K562 (cell line): ENCODE measurements at regions not wholly inside any gene's neighbourhood (a gene's known extent, or its start where the extent isn't known, plus 50 kb on each side); places are given as distances from the start of the nearest gene placed in this dataset.

Source experiments
- ATAC-seq: fragments of 200-7000 bp; cut with Tn5 transposase; 3 replicates; pipeline ENCODE4 v1.9.1; 2020; ENCODE audit warnings: moderate library complexity
- BruUV-seq: library from RNA; stranded (reverse); fragments of 400-500 nt; replicated peaks from 2 replicates; lab custom pipeline; 2021; lab: Mats Ljungman, UMichigan
- CTCF ChIA-PET: fragments of 300-600 bp; formaldehyde crosslinking; extraction: SDS; loops from one replicate; lab custom pipeline; 2021; ENCODE audit warnings: low intra/inter-chr PET ratio; lab: Yijun Ruan, JAX
- POLR2A ChIA-PET: fragments of 300-600, 350-650 bp; sonication (Branson Sonifier 250); formaldehyde crosslinking; extraction: SDS; loops from one replicate; lab custom pipeline; 2021; ENCODE audit warnings: antibody characterized with exemption, inconsistent platforms; lab: Yijun Ruan, JAX
- DNase-seq, 4 experiments: peaks; one replicate each; pipeline versions ENCODE4 v3.0.0 to v3.0.0-alpha.2; 2011 to 2018; ENCODE audit warnings: low spot score in 3 of 4, mixed read lengths in 3 of 4; ENCODE audit errors: extremely low read depth in 1 of 4
- FAIRE-seq: peaks from 2 replicates; lab custom pipeline; 2011; peaks lifted over from hg19 to GRCh38; lab: Jason Lieb, UNC
- H2AFZ ChIP-seq: 2 replicates; pipeline ENCODE4 v1.6.0; 2011; ENCODE audit warnings: low read depth, low read length, control low read depth, inconsistent platforms
- H3K27ac ChIP-seq: fragments of 200-600 bp; 3 replicates; pipeline ENCODE4 v1.8.0; 2011; ENCODE audit warnings: low read depth, mild to moderate bottlenecking, control low read depth, inconsistent platforms, low read length, moderate library complexity, mixed read lengths; ENCODE audit errors: extremely low read depth
- H3K27me3 ChIP-seq, 2 experiments: fragments of 300-600 bp in 1 of 2; 2 replicates in 1 of 2; 3 replicates in 1 of 2; pipeline versions ENCODE4 v1.6.0 to v1.8.0; 2011; ENCODE audit warnings: inconsistent platforms in 2 of 2, low read length in 2 of 2, mild to moderate bottlenecking in 1 of 2, mixed read lengths in 1 of 2, moderate library complexity in 1 of 2; ENCODE audit not compliant: control insufficient read depth in 2 of 2, insufficient read depth in 2 of 2
- H3K36me3 ChIP-seq: fragments of 300-600 bp; 3 replicates; pipeline ENCODE4 v1.8.0; 2011; ENCODE audit warnings: mild to moderate bottlenecking, low read length, inconsistent platforms; ENCODE audit not compliant: control insufficient read depth, insufficient read depth
- H3K4me1 ChIP-seq, 2 experiments: fragments of 200-600 bp in 1 of 2; replicated peaks in 1 of 2; 2 replicates in 1 of 2; 3 replicates in 1 of 2; pipeline versions ENCODE4 v1.5.1 to v1.8.0; 2011; ENCODE audit warnings: inconsistent platforms in 2 of 2, low read length in 2 of 2, mild to moderate bottlenecking in 1 of 2, mixed read lengths in 1 of 2, moderate library complexity in 1 of 2; ENCODE audit not compliant: control insufficient read depth in 2 of 2, insufficient read depth in 2 of 2
- H3K4me2 ChIP-seq: 2 replicates; pipeline ENCODE4 v1.6.1; 2011; ENCODE audit warnings: low read length, control low read depth, inconsistent platforms, mixed read lengths; ENCODE audit not compliant: insufficient read depth
- H3K4me3 ChIP-seq: fragments of 200-600 bp; sonication (generic), shearing (Covaris generic); 2 replicates; pipeline ENCODE4 v1.5.1; 2016; ENCODE audit warnings: control low read depth, inconsistent platforms
- H3K79me2 ChIP-seq: fragments of 200-600 bp; 3 replicates; pipeline ENCODE4 v1.8.0; 2011; ENCODE audit warnings: low read length, inconsistent platforms; ENCODE audit not compliant: control insufficient read depth, insufficient read depth
- H3K9ac ChIP-seq, 2 experiments: 2 replicates each; pipeline versions ENCODE4 v1.6.0 to v1.6.1; 2011; ENCODE audit warnings: low read depth in 2 of 2, low read length in 2 of 2, control low read depth in 1 of 2, inconsistent platforms in 1 of 2, mild to moderate bottlenecking in 1 of 2, mixed read lengths in 1 of 2; ENCODE audit not compliant: insufficient read depth in 1 of 2
- H3K9me1 ChIP-seq: one replicate; pipeline ENCODE4 v1.6.0; 2011; ENCODE audit warnings: inconsistent platforms, mild to moderate bottlenecking, low read length, moderate library complexity; ENCODE audit not compliant: control insufficient read depth, insufficient read depth
- H3K9me3 ChIP-seq: replicated peaks from 2 replicates; pipeline ENCODE4 v1.5.1; 2011; ENCODE audit warnings: low read depth, low read length, inconsistent platforms; ENCODE audit not compliant: control insufficient read depth, insufficient read depth
- H4K20me1 ChIP-seq: replicated peaks from 2 replicates; pipeline ENCODE4 v1.6.1; 2011; ENCODE audit warnings: low read length, inconsistent platforms, mixed read lengths; ENCODE audit not compliant: control insufficient read depth, insufficient read depth
- CAMTA2 ChIP-seq: fragments of 250-450 bp; sonication (Bioruptor Pico); conservative IDR thresholded peaks from 2 replicates; pipeline ENCODE4 v1.5.1; 2022
- CBFA2T2 ChIP-seq: fragments of 450-650 bp; conservative IDR thresholded peaks from 2 replicates; pipeline ENCODE4 v1.6.1; 2017; ENCODE audit warnings: mild to moderate bottlenecking
- CBFB ChIP-seq: sonication (generic); formaldehyde crosslinking; IDR thresholded peaks from 2 replicates; pipeline ENCODE4 v1.4.0; 2020; ENCODE audit warnings: mild to moderate bottlenecking, missing genetic modification reagents
- CBX2 ChIP-seq: fragments of 200-600 bp; sonication (generic); IDR thresholded peaks from one replicate; pipeline ENCODE4 v1.6.1; 2012; ENCODE audit warnings: mild to moderate bottlenecking, low read length, inconsistent platforms; ENCODE audit not compliant: insufficient read depth, poor library complexity, severe bottlenecking
- CTCFL ChIP-seq: IDR thresholded peaks from 2 replicates; pipeline ENCODE4 v1.6.1; 2011; ENCODE audit warnings: borderline replicate concordance, low read depth, mild to moderate bottlenecking, moderate library complexity, low read length; ENCODE audit not compliant: insufficient read depth, poor library complexity, severe bottlenecking
- ESRRA ChIP-seq: fragments of 450-650 bp; IDR thresholded peaks from 2 replicates; pipeline ENCODE4 v1.6.1; 2014; ENCODE audit warnings: low read depth, mild to moderate bottlenecking, moderate library complexity, borderline replicate concordance
- ETV1 ChIP-seq: fragments of 450-650 bp; conservative IDR thresholded peaks from 2 replicates; pipeline ENCODE4 v1.6.1; 2016; ENCODE audit warnings: missing genetic modification characterization, control low read depth, low read depth, missing compliant biosample characterization
- ETV5 ChIP-seq: sonication (generic); formaldehyde crosslinking; IDR thresholded peaks from 2 replicates; pipeline ENCODE4 v1.4.0; 2020; ENCODE audit warnings: low read depth, mild to moderate bottlenecking, missing genetic modification reagents
- FOXP4 ChIP-seq: sonication (generic); formaldehyde crosslinking; IDR thresholded peaks from 2 replicates; pipeline ENCODE4 v1.8.0; 2022; ENCODE audit warnings: mild to moderate bottlenecking, missing genetic modification reagents, borderline replicate concordance
- HMG20B ChIP-seq: fragments of 250-450 bp; sonication (Bioruptor Pico); IDR thresholded peaks from 2 replicates; pipeline ENCODE4 v1.5.0; 2021; ENCODE audit warnings: mild to moderate bottlenecking
- IFI16 ChIP-seq: fragments of 250-450 bp; sonication (Bioruptor Pico); IDR thresholded peaks from 2 replicates; pipeline ENCODE4 v2.1.2; 2022; ENCODE audit warnings: mild to moderate bottlenecking, inconsistent platforms
- MAX ChIP-seq: sonication (generic); formaldehyde crosslinking; IDR thresholded peaks from 2 replicates; pipeline ENCODE4 v1.9.0; 2022; ENCODE audit warnings: mild to moderate bottlenecking, missing genetic modification reagents
- NRF1 ChIP-seq, 2 experiments: fragments of 450-650 bp; IDR thresholded peaks in 1 of 2; conservative IDR thresholded peaks in 1 of 2; 2 replicates each; pipeline ENCODE4 v1.6.1; 2014; ENCODE audit warnings: mild to moderate bottlenecking in 2 of 2
- ZNF77 ChIP-seq: fragments of 250-450 bp; sonication (Bioruptor Pico); IDR thresholded peaks from 2 replicates; pipeline ENCODE4 v1.5.0; 2020
- in situ Hi-C: fragments of 300-500 bp; cut with MboI; formaldehyde crosslinking; loops from 4 replicates; pipeline ENCODE4 v1.15.0; 2018; ENCODE audit warnings: inconsistent platforms, mixed read lengths
- intact Hi-C: fragments of 100-400 bp; cut with micrococcal nuclease; formaldehyde crosslinking; loops from 2 replicates; pipeline ENCODE4 v1.14.2; 2022

- Histone ChIP-seq H3K27ac (no peak overlapping the region), H3K27me3 (no peaks in the 10 kb centered on the region), H3K9me1 (no peaks in the 10 kb centered on the region), H2AFZ (no peak overlapping the region), H3K79me2 (no peaks in the 10 kb centered on the region), H3K4me2 (no peak overlapping the region), H3K4me3 (no peak overlapping the region), H4K20me1 (no peaks in the 10 kb centered on the region), H3K9me3 (no peaks in the 10 kb centered on the region), H3K9ac (no peak overlapping the region), H3K4me1 (no peaks in the 10 kb centered on the region), H3K36me3 (no peaks in the 10 kb centered on the region)
- BruUV-seq, result no TSS peak
- CTCF ChIA-PET, result no interaction called here
- DNase-seq, result no peak
- POLR2A ChIA-PET, result no interaction called here
- FAIRE-seq, result no peak
- ATAC-seq, result no peak
- intact Hi-C loops (no loop called here), in situ Hi-C loops (no loop called here)
- TF ChIP-seq NRF1 (conservative IDR thresholded peaks at IDR 0.05 in 1 of 2, IDR thresholded peaks at IDR 0.05 in 1 of 2), result no peak
- TF ChIP-seq CTCFL, result no peak
- TF ChIP-seq ETV5 (CRISPR knock-in tag), result no peak
- TF ChIP-seq MAX (CRISPR knock-in tag), result no peak
- TF ChIP-seq HMG20B (CRISPR knock-in tag), result no peak
- no peak for TF ChIP-seq CBFA2T2
- no peak for TF ChIP-seq FOXP4
- no peak for TF ChIP-seq IFI16 (CRISPR knock-in tag)
- no peak for TF ChIP-seq CAMTA2 (CRISPR knock-in tag)
- TF ChIP-seq ZNF77 (CRISPR knock-in tag), result no peak
- TF ChIP-seq ESRRA, result no peak
- no peak for TF ChIP-seq CBX2
- no peak for TF ChIP-seq ETV1
- TF ChIP-seq CBFB, result no peak
Observed at GRCh38 chr5:107304684-107305083, 366.1 kb downstream of the EFNA5 start.
